Calu3 (cell line): ENCODE measurements at regions not wholly inside any gene's neighbourhood (a gene's known extent, or its start where the extent isn't known, plus 50 kb on each side); places are given as distances from the start of the nearest gene placed in this dataset.

ENCODE experiments used
- BruUV-seq: library from RNA; stranded (reverse); fragments of 400-500 nt; replicated peaks from 2 replicates; lab custom pipeline; 2021; lab: Mats Ljungman, UMichigan
- CTCF ChIA-PET: fragments of 300-600 bp; sonication (Branson Sonifier 250); formaldehyde crosslinking; loops from one replicate; lab custom pipeline; 2022; ENCODE audit warnings: antibody characterized with exemption; lab: Charles Lee
- DNase-seq: peaks from one replicate; pipeline ENCODE4 v3.0.0; 2022
- H3K27ac Mint-ChIP-seq: one replicate; pipeline ENCODE4 v1.8.0; 2022; ENCODE audit warnings: mixed read lengths; ENCODE audit not compliant: unreplicated experiment
- H3K27me3 Mint-ChIP-seq: one replicate; pipeline ENCODE4 v1.8.0; 2022; ENCODE audit warnings: mixed read lengths; ENCODE audit not compliant: unreplicated experiment
- H3K36me3 Mint-ChIP-seq: one replicate; pipeline ENCODE4 v1.8.0; 2022; ENCODE audit warnings: mild to moderate bottlenecking, moderate library complexity, mixed read lengths; ENCODE audit not compliant: insufficient read depth, unreplicated experiment
- H3K4me1 Mint-ChIP-seq: one replicate; pipeline ENCODE4 v1.8.0; 2022; ENCODE audit warnings: mild to moderate bottlenecking, low read depth, mixed read lengths; ENCODE audit not compliant: unreplicated experiment
- H3K4me3 Mint-ChIP-seq: one replicate; pipeline ENCODE4 v1.8.0; 2022; ENCODE audit warnings: mild to moderate bottlenecking, low read depth, moderate library complexity, mixed read lengths; ENCODE audit not compliant: unreplicated experiment
- H3K9me3 Mint-ChIP-seq: one replicate; pipeline ENCODE4 v1.8.0; 2022; ENCODE audit warnings: low read depth, mixed read lengths; ENCODE audit not compliant: unreplicated experiment
- intact Hi-C: fragments of 100-400 bp; cut with micrococcal nuclease; formaldehyde crosslinking; loops from one replicate; pipeline ENCODE4 v1.10.0; 2022; ENCODE audit not compliant: unreplicated experiment
- TF ChIP-seq, protein P1 (sequence below): fragments of 200-600 bp; IDR thresholded peaks from one replicate; pipeline ENCODE4 v1.8.0; 2022; ENCODE audit warnings: antibody characterized with exemption; ENCODE audit not compliant: unreplicated experiment

DNA sequence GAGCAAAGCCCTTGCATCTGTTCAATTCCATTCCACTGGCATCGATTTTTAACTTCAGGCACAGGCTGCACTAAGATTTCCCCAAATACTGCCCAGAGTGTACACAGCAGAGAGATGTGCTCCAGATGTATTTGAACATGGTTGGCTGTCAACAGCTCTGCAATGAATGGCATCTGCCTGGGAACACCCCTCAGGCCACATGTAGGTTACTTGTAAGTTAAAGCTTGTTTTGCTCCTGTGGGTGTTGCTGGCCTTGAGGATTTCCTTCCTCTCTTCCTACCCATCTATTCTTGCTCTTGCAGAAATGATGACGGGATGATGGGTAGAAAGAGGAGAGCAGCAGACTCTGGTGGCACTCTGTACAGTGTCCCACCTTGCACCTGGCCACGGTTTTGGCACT is 69.3 kb upstream of the HELT start:
- Mint-ChIP-seq H3K4me1 (no peaks in the 10 kb centered on the region), H3K9me3 (no peaks in the 10 kb centered on the region), H3K27me3 (peaks cover 62% of the 10 kb centered on the region), H3K4me3 (no peak overlapping the region), H3K27ac (no peak overlapping the region), H3K36me3 (no peaks in the 10 kb centered on the region)
- no TSS peak for BruUV-seq
- CTCF ChIA-PET: no interaction called here
- DNase-seq: no peak
- intact Hi-C loops: no loop called here
- TF ChIP-seq, protein P1, sequence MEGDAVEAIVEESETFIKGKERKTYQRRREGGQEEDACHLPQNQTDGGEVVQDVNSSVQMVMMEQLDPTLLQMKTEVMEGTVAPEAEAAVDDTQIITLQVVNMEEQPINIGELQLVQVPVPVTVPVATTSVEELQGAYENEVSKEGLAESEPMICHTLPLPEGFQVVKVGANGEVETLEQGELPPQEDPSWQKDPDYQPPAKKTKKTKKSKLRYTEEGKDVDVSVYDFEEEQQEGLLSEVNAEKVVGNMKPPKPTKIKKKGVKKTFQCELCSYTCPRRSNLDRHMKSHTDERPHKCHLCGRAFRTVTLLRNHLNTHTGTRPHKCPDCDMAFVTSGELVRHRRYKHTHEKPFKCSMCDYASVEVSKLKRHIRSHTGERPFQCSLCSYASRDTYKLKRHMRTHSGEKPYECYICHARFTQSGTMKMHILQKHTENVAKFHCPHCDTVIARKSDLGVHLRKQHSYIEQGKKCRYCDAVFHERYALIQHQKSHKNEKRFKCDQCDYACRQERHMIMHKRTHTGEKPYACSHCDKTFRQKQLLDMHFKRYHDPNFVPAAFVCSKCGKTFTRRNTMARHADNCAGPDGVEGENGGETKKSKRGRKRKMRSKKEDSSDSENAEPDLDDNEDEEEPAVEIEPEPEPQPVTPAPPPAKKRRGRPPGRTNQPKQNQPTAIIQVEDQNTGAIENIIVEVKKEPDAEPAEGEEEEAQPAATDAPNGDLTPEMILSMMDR: no peak

DNA sequence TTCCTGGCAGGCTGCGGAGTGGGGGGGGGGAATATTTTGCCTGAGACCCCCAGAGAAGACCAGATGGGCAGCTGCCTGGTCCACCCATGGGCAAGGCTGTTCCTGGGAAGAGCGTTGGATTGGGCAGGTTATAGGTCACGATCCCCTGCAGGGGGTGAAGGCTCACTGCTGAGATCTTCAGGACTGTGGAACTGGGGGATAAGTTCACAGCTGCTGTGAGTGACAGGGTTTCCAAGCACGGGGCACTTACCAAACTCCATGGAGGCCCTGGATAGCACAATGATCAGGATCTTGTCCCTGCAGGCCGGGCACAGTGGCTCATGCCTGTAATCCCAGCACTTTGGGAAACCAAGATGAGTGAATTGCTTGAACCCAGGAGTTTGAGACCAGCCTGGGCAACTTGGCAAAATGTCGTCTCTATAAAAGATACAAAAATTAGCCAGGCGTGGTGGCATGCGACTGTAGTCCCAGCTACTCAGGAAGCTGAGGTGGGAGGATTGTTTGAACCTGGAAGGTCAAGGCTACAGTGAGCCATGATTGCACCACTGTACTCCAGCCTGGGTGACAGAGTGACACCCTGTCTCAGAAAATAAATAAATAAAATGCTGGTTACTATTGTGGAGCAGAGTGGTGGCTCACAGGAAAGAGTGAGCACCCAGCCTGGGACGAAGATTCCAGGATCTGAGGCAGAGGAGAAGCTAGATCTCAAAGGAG is 68.0 kb upstream of the HELT start:
- DNase-seq: no peak
- Mint-ChIP-seq H3K4me1 (no peaks in the 10 kb centered on the region), H3K27ac (no peak overlapping the region), H3K36me3 (no peaks in the 10 kb centered on the region), H3K4me3 (no peak overlapping the region), H3K9me3 (no peaks in the 10 kb centered on the region), H3K27me3 (peaks cover 68% of the 10 kb centered on the region)
- intact Hi-C loops: no loop called here
- CTCF ChIA-PET: no interaction called here
- BruUV-seq: no TSS peak
- TF ChIP-seq, protein P1: no peak

DNA sequence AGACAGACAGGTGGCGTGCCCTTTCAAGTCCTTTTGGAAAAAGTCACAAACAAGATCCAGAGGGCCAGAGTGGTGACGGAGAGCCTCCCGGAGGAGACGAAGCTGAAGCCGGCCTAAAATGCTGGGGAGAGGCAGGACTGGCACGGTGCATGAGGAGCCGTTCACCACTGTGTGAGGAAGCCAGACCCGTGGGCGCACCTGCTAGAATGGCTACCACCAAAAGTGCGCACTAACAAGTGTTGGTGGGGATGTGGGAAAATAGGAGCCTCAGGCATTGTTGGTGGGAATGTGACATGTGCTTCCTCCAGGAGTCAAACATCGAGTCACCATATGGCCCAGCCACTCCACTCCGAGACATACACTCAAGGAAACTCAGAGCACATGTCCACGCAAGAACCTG is 67.4 kb upstream of the HELT start:
- TF ChIP-seq, protein P1: no peak
- H3K27ac Mint-ChIP-seq: no peak overlapping the region
- H3K4me3 Mint-ChIP-seq: no peak overlapping the region
- CTCF ChIA-PET: no interaction called here
- intact Hi-C loops: no loop called here
- H3K9me3 Mint-ChIP-seq: no peaks in the 10 kb centered on the region
- peaks cover 67% of the 10 kb centered on the region for H3K27me3 Mint-ChIP-seq
- no TSS peak for BruUV-seq
- no peaks in the 10 kb centered on the region for H3K36me3 Mint-ChIP-seq
- no peak for DNase-seq
- H3K4me1 Mint-ChIP-seq: no peaks in the 10 kb centered on the region

DNA sequence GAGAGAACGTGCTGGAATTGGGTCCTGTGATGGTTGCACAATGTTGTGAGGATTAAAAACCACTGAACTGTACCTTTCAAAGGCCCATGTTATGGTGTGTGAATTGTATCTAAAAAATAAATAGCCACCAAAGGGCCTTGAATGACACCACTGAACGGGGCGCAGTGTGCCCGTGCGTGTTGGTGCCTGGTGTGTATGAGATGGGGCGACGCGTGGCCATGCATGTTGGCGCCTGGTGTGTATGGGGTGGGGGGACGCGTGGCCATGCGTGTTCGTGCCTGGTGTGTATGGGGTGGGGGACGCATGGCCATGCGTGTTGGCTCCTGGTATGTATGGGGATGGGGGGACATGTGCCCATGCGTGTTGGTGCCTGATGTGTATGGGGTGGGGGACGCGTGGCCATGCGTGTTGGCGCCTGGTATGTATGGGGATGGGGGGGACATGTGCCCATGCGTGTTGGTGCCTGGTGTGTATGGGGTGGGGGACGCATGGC is 66.6 kb upstream of the HELT start:
- no peak for DNase-seq
- intact Hi-C loops: no loop called here
- Mint-ChIP-seq H3K36me3 (no peaks in the 10 kb centered on the region), H3K4me1 (no peaks in the 10 kb centered on the region), H3K9me3 (no peaks in the 10 kb centered on the region), H3K27me3 (peaks cover 59% of the 10 kb centered on the region), H3K27ac (no peak overlapping the region), H3K4me3 (no peak overlapping the region)
- CTCF ChIA-PET: no interaction called here
- TF ChIP-seq, protein P1: no peak
- BruUV-seq: no TSS peak
